ENCODE measurements at regions not wholly inside any gene's neighbourhood (a gene's known extent, or its start where the extent isn't known, plus 50 kb on each side); places are given as distances from the start of the nearest gene placed in this dataset.
"Not testable (repeated sequence)": the region's sequence is repeated elsewhere in the genome, so short reads cannot be mapped to it uniquely, and the experiment has no call there.

DNA sequence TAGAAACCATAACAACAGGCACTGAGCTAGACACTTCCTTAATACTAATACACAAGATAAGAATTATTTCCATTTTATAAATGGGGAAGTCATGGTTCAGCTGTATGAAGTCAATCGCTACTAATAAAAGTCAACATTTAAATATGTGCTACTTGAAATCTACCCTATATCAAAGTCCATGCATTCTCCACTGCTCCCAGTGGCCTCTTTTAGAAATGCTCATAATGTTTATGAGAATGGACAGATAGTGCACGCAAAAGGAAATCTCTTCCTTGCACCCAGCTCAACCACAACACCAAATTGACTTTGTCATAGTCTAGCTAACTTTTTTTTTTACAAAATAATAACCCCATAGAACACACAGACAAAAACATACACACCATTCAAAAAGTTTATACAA lies 281.7 kb upstream of the CXADR start:
- DNase-seq = no peak

DNA sequence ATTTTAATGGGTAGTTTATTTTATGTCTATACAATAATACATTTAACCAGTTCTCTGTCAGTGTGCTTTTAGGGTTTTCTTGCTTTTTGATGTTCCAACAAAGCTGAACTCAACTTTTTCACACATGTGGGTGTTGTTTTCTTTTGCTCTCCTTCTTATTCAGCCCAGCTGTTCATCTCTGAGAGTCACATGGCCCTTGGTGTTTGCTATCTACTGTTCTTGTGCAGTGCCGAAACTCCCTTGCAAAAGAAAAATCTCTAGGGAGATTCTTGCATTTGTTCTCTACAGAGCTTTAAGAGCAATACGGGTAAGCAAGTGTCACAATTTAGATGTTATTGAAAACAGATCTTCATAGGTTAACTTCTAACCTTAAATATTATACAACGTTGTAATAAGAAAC lies 281.1 kb upstream of the CXADR start:
- DNase-seq = no peak

DNA sequence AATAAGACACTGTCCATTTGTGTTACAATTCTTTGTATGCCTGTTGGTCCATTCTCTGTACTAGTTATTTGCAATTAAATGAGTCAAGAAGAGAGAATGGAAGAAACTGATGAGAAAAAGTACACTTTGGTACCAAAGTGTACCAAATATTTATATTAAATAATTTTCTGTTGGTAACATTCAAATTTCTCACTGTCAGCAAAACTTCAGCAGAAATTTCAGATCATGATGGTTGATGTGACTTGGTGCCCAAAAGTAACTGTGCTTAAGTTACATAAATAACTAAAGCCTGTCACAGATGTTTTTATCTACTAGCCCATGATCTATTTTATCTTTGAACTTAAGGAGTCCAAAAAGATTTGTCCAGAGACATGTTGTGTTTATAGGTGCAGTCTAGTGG lies 274.4 kb upstream of the CXADR start:
- no peak for DNase-seq

DNA sequence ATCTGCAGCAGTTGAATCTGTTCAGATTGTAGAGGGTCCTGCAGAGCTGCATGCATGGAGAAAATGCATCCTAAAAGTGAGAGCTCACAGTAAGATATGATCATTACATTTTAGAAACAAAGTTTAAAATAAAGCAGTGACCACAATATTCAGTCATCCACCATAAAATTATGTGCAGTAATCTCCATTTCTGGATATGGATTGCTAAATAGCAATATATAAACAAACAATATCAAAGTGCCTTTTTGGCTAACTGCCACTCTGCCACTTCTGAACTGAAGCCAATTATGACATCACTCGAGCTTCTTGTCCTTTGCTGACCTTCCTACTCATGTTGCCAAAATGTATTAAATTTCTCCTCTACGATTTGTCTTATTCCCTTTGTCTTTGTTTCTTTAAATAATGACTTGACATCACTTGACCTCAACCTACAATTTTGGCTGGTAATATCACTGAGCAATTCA lies 262.0 kb upstream of the CXADR start:
- DNase-seq = no peak

DNA sequence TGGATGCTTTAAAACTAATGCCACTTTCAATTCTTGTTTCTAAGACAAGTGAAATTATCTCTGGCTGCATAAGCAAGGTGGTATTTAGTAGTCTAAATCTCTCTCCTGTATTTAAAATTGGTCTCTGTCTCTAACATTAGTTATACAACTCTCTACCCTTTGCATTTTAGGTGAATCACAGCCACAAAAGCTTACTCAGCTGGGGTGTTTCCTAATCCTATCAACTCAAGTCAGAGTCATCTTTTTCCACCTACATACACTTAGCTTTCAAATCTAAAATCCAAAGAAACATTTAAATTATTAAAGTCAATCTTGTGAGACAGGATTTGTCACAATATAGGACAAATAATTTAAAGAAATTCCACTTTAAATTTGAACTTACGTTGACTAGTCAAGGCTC lies 255.1 kb upstream of the CXADR start:
- DNase-seq = no peak

DNA sequence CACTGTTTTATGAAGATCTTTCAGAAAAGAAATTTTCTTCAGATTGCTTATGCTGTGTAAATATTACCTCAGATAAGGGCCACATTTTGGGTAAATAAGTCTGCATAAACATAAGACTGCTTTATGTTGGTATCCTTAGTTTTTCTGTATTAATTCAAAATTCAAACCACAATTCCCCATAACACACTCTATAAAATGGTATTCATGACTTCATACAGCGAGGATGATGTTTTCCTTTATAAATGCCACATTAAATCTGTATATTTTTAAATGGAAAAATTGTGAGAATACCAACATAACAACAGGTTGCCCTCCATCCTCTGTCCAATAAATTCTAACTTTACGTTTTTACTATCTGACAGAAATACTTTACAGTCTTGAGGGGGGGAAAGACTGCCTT lies 248.7 kb upstream of the CXADR start:
- no peak for DNase-seq

DNA sequence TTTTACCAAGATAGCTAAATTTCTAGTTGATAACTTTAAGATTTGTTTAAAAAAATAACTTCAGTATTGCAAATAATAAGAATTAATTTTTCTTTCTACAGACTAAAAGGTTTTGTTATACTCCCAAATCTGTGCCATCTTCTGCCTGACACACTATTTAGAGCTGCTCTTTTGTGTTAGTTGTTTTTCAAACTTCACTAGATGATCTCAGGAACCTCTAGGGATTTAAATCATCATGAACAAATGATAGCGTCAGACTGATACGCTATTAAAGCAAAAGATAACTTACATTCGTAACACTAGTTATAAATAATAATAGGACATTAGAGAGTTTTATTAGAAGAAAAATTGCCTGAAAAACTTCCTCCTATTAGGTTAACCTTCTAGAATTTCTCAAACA lies 243.1 kb upstream of the CXADR start:
- DNase-seq = no peak

DNA sequence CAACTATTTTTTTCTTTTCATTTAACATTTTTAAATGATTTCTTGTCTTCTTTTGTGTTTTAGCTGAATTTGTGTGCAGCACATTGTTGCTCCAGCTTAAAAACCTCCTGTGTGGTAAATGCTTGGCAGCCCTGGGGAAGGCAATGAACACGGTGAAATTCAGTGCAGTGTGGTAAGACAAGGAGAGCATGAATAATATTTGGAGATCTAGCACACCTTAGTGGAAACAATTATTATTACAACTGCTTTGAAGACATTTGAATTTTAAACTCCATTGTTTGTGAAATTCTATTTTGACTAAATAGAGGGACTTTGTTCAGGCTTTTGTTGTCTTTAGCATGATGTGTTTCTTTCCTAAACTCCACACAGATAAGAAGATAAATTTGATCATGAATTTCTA lies 242.6 kb upstream of the CXADR start:
- DNase-seq = no peak

DNA sequence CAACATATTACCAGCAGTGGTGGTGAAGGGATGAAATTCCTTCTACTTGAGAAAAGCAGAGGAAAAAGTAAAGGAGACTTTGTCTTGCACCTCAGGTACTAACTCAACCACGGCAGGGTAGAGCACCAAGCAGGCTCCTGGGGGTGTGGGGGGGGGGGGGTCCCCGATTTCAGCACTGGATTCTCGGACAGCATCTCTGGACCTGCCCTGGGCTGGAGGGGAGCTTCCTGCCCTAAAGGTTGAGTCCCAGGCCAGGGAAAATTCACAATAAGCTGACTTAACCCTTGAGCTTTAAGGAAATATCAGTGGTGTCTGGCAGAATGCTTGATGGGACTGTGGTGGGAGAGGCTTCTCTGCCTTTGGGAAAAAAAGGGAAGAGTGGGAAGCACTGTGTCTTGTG lies 233.2 kb upstream of the CXADR start:
- DNase-seq = no peak

DNA sequence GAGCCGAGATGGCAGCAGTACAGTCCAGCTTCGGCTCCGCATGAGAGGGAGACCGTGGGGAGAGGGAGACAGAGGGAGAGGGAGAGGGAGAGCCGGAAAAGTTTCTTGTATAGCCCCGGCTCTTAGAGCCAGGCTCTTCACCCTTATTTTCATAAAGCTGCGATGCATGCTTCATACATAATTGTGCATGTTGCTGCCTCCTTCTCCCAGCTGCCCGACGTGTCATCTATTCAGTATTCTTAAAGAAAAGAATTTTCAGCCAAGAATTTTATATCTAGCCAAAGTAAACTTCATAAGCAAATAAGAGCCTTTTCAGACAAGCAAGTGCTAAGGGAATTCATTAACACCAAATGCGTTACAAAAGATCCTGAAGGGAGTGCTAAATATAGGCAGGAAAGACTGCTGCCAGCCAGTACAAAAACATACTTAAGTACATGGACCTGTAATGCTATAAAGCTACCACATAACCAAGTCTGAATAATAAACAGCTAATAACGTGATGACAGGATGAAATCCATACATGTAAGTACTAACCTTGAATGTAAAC lies 219.8 kb upstream of the CXADR start:
- not testable (repeated sequence) for DNase-seq

DNA sequence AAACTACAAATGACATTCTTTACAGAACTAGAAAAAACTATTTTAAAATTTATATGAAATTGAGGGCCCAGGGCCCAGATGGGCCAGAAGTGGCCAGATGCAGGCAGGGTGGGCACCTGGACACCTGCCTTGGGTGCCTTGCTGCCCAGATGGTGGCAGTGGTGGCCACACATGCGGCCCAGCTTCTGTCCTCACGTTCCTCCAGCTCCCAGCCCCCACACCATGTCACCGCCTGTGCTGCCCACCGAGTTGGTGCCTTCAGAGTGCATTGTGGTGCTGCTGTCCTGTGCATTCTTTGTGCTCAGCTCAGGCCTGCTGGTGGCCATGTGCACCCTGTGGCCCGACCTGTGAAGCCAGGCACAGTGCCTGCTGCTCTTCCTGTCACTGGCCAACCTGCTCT lies 216.8 kb upstream of the CXADR start:
- DNase-seq = no peak

DNA sequence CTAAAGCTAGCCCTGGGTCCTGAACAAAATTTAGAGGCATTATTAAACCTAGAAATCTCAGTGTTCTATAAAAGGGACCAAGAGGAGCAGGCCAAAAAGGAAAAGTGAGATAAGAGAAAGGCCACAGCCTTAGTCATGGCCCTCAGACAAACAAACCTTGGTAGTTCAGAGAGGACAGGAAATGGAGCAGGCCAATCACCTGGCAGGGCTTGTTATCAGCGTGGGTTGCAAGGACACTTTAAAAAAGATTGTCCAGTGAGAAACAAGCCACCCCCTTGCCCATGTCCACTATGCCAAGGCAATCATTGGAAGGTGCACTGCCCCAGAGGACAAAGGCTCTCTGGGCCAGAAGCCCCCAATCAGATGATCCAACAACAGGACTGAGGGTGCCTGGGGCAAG lies 213.3 kb upstream of the CXADR start:
- not testable (repeated sequence) for DNase-seq

DNA sequence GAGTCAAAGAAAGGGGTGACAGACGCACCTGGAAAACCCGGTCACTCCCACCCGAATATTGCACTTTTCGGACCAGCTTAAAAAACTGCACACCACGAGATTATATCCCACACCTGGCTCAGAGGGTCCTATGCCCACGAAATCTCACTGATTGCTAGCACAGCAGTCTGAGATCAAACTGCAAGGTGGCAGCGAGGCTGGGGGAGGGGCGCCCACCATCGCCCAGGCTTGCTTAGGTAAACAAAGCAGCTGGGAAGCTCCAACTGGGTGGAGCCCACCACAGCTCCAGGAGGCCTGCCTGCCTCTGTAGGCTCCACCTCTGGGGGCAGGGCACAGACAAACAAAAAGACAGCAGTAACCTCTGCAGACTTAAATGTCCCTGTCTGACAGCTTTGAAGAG lies 185.1 kb upstream of the CXADR start:
- DNase-seq = not testable (repeated sequence)

DNA sequence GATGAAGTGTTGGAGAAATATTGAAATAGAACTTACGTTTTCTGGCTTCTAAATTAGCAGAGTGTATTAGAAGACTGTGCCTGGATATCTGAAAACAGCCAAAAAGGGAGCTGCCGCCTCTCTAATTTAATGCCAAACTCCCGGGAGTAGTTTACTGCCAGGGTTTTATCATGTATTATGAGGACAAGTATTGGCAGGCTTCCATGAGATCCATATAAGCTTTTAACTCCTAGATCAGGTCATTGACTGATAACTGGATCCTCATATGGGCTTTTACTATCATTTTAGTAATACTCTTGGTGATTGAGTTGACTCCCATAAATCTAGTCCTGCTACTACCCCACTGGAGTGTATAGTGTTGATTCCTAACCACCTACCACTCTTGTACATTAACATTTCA lies 178.4 kb upstream of the CXADR start:
- no peak for DNase-seq

DNA sequence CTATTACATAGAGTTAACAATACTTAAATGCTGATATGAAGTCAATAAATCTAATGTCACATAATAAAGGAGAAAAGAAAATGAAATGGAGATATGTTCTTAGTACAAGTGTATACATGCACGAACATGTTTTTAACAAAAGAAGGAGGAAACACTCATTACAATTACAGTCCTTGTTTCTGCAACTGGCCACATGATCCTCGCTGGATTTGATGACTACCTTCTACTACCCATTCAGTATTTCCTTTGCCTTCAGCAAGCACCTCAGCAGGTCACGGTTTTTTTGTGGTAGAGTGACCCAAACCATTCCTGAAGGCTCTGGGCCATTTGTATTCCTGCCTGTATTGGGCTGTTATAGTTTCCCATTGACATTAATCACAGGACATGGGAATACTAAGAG lies 172.8 kb upstream of the CXADR start:
- no peak for DNase-seq

DNA sequence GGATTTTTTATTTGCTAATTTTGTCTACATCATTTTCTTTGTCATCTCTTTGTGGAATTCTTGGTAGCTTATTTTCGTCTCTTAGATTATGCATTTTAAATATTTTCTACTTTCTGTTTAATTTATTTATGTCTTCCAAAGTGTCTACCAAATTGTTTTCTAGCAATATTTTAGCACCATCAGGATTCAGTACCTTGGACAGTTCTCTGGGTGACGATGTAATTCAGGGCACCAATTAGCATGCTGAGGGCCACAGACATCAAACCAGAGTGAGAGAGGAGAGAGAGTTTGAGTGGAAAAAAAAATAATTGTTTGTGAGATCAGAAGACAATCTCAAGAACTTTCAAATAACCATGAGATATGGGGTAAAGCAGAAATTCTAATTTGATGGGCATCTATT lies 169.8 kb upstream of the CXADR start:
- DNase-seq = no peak

DNA sequence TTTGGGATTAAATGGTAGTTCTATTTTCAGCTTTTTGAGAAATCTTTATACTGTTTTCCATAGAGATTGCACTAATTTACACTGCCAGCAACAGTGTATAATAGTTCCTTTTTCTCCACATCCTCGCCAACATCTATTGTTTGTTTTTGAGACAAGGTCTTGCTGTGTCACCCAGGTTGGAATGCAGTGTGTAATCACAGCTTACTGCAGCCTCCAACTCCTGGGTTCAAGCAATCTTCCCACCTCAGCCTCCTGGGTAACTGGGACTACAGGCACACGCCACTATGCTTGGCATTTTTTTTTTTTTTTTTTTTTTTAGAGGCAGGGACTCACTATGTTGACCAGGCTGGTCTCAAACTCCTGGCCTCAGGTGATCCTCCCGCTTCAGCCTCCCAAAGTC lies 164.5 kb upstream of the CXADR start:
- DNase-seq = no peak

DNA sequence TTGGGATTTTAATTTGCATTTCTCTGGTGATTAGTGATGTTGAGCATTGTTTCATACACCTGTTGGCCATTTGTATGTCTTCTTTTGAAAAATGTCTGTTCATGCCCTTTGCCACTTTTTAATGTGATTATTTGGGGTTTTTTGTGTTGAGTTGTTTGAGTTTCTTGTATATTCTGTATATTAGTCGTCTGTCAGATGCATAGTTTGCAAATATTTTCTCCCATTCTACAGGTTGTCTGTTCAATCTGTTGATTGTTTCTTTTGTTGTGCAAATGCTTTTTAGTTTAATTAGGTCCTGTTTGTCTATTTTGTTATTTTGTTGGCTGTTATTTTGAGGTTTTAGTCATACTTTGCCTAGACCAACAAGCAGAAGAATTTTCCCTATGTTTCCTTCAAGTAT lies 164.0 kb upstream of the CXADR start:
- DNase-seq = no peak

DNA sequence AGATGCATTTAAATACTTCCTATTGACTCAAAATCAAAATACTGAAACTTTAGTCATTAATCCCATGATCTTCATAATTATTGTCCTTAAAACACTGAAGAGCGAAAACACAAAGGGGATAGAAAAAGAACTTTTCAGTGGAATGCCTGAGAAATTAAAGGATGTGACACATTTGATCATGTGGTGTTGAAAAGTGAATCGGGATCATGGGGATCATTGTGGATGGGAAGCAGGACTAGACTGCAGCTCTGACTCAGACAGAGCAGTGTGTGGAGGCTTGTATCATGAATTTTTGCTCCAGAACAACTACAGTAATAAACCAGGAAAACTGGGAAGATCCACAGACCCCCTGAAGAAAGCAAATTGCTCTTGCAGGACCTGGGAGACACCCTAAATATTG lies 161.1 kb upstream of the CXADR start:
- DNase-seq = no peak

DNA sequence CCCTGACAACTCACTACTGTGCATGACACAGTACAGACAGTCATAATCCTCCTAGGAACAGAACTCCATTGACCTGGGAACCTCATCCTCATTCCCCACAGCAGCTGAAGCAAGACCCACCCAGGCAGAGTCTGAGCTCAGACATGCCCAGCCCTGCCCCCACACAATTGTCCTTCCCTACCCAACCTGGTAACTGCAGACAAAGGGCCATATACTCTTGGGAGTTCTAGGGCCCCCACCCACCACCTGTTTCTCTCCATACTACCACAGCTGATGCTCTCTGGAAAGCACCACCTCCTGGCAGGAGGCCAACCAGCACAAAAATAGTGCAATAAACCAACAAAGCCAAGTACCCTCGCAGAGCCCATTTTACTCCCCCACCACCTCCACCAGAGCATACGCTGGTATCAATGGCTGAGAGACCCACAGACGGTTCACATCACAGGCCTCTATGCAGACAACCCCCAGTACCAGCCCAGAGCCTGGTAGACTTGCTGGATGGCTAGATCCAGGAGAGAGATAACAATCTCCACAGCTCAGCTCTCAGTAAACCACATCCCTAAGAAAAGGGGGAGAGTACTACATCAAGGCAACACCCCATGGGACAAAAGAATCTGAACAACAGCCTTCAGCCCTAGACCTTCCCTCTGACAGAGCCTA lies 159.7 kb upstream of the CXADR start:
- DNase-seq = no peak

DNA sequence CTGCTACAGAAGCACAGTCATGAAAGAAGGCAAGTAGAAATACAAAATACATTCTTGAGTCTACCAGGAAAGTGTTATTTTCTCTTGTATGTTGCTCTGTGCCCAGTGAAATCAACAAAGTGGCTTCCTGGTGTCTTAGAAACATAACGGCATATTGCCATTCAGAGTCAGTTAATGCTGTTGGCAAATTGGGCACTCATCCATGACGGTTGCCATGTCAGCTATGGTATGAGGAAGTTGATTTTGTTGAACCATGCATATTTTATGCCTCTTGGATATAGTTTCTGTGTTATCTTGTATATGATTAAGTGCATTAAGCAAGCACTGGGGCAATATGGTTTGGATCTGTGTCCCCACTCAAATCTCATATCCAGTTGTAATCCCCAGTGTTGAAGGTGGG lies 153.1 kb upstream of the CXADR start:
- no peak for DNase-seq

DNA sequence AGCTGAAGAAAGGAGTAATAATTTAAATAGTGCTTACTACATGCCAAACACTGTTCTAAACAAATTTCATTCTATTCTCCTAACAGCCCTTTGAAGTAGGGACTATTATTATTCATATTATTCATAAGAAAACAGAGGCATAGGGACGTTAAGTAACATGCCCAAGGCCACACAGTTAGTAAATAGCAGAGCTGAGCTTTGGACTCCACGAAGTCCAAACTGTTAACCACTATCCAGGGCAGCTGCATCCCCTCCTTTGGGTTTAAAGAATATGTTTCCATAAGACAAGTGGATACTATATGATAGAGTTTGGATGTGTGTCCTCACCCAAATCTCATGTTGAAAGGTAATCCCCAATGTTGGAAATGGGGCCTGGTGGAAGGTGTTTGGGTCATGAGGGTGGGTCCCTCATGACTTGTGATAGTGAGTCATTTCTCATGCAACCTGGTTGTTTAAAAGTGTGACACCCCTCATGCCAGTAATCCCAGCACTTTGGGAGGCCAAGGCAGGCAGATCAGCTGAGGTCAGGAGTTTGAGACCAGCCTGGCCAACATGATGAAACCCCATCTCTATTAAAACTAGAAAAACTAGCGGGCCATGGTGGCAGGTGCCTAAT lies 144.0 kb upstream of the CXADR start:
- no peak for DNase-seq

DNA sequence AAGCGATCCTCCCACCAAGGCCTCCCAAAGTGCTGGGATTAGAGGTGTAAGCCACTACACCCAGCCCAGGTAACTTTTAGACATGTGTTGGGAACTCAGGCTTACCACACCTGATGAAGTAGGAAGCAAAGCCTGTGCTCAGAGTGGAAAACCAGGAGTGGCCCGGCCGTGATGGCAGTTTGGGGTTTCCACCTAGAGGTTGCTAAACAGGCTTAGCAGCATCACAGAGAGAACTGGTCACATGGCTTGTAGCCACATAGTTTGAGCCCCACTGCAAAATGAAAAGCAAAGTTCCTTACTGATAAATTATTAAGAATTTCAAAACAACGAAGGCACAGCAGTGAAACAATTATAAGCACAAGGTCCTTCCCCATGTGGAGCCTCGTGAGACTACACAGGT lies 142.6 kb upstream of the CXADR start:
- no peak for DNase-seq

DNA sequence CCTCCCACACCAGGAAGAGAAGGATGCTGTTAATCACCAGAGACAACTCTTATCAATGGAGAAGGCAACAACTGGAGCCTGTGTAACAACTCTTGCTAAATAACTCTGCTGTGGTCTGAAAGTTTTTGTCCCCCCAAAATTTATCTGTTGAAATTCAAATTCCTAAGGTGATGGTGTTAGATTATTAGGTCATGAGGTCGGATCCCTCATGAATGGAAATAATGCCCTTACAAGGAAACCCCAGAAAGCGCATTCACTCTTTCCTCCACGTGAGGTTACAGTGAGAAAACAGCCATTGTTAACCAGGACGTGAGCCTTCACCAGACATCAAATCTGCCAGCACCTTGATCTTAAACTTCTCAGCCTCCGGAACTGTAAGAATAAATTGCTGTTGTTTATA lies 141.9 kb upstream of the CXADR start:
- DNase-seq = no peak

DNA sequence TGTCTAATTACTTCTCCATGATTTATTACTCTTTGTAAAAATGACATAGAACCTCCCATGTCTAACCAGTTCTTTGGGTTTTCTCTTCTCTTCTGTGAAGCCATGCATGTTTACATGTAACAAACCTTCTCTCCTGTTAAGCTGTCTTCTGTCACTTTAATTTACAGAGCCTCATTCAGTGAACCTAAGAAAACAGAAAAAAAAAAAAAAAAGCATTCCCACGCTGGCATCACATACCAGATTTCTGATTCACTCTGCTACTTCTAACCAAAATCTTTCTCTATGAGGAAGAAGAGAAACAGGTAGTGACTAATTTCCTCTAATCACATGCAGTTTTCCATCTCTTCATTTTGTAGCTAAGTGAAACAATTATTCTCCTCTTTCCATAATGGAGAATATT lies 141.4 kb upstream of the CXADR start:
- DNase-seq = no peak

Data from activated CD4-positive, alpha-beta T cell treated with anti-CD3 and anti-CD28 coated beads, Interleukin-2, amount 50 U/mL, for 4 hours (primary cell).